Right lobe of liver (tissue), 6 donors: ENCODE measurements at regions not wholly inside any gene's neighbourhood (a gene's known extent, or its start where the extent isn't known, plus 50 kb on each side); places are given as distances from the start of the nearest gene placed in this dataset.
A peak's percentile ranks its signal among the peaks of the same experiment; 100 is the strongest.

Experiments
- ATAC-seq, 4 donors: fragments of 200-7000 bp; cut with Tn5 transposase; one replicate each; pipeline ENCODE4 v1.9.1; 2020; ENCODE audit warnings: mild to moderate bottlenecking in 4 of 4, moderate library complexity in 4 of 4
- DNase-seq, 3 donors: peaks; one replicate each; pipeline ENCODE4 v3.0.0-alpha.2; 2020
- H3K27ac ChIP-seq, 3 donors: fragments of 200-600 bp; one replicate each; pipeline ENCODE4 v1.8.0; 2022
- H3K27me3 ChIP-seq, 2 donors: fragments of 200-600 bp; one replicate each; pipeline ENCODE4 v1.8.0; 2022
- H3K36me3 ChIP-seq, 4 donors: fragments of 200-600 bp; sonication (generic) in 1 of 4; one replicate each; pipeline versions ENCODE4 v1.5.1 to v1.8.0; 2017 to 2022; ENCODE audit warnings: control low read depth in 1 of 4
- H3K4me1 ChIP-seq, 4 donors: fragments of 200-600 bp; sonication (generic) in 1 of 4; one replicate each; pipeline versions ENCODE4 v1.5.1 to v1.8.0; 2017 to 2022; ENCODE audit warnings: control low read depth in 1 of 4
- H3K4me3 ChIP-seq, 3 donors: fragments of 200-600 bp; one replicate each; pipeline ENCODE4 v1.8.0; 2022
- H3K9me3 ChIP-seq, 4 donors: fragments of 200-600 bp; sonication (generic) in 1 of 4; one replicate each; pipeline versions ENCODE4 v1.5.1 to v1.8.0; 2017 to 2022; ENCODE audit warnings: control low read depth in 1 of 4
- POLR2A ChIP-seq: fragments of 450-650 bp; IDR thresholded peaks from one replicate; pipeline ENCODE4 v1.6.1; 2017; ENCODE audit warnings: antibody characterized with exemption, mild to moderate bottlenecking
- WGBS: methylation state at CpG from one replicate; pipeline ENCODE4 v1.1.6; 2018; ENCODE audit warnings: low coverage, low lambda C conversion rate; ENCODE audit not compliant: insufficient coverage; ENCODE audit errors: missing lambda C conversion rate; 5-methylcytosine and 5-hydroxymethylcytosine counted together
- intact Hi-C, 2 donors: fragments of 100-400 bp; cut with DNase I; formaldehyde crosslinking; loops; one replicate each; pipeline versions ENCODE4 v1.11.2 to v1.14.1; 2022
- TF ChIP-seq, protein P1 (sequence below), 4 donors: fragments of 200-600 bp in 3 of 4; fragments of 450-650 bp in 1 of 4; IDR thresholded peaks; one replicate each; pipeline versions ENCODE4 v1.5.1 to v1.8.0; 2016 to 2022; ENCODE audit warnings: antibody characterized with exemption in 4 of 4, mild to moderate bottlenecking in 2 of 4
- donor health status: DM: no; HTN: yes; CAD: no.
- donor health status: DM: no; HTN: no; CAD: no.
- donor health status: DM: no; HTN: no; CAD: no.
- donor health status: DM: no; HTN: yes; CAD: no.
- donor health status: DM: no; HTN: yes; CAD: no.

DNA sequence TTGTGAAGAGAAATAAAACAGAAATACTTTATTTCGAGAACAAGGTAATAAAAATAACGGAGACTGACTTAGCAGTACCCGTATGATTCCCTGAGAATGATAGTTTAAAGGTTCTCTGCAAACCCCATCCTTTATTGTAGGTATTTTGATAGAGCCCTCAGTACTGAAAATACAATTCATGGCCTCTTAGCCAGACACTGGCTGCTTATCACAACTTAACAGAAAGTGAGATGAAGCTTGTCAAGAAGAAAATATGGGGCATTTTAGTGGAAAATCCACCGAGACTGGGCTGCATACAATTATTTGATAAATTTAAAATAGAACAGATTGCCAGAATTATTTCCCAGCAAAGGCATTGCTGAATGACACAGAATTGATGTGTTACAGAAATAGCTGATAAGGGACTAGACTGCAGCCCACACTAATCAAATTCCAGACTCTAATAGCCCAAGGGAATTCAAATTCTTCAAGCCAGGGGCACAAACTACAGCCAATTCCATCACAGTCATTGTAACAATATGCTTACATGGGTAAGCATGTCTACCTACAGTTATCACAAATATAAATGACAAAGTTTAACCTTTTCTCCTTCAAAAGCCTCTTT, 521.9 kb downstream of the PLOD2 start:
- no peak overlapping the region for H3K27ac ChIP-seq
- DNase-seq (no peak), ATAC-seq (no peak)
- 45% methylated on average over 4 of the region's 4 CpGs for WGBS
- TF ChIP-seq POLR2A = no peak
- TF ChIP-seq, protein P1, sequence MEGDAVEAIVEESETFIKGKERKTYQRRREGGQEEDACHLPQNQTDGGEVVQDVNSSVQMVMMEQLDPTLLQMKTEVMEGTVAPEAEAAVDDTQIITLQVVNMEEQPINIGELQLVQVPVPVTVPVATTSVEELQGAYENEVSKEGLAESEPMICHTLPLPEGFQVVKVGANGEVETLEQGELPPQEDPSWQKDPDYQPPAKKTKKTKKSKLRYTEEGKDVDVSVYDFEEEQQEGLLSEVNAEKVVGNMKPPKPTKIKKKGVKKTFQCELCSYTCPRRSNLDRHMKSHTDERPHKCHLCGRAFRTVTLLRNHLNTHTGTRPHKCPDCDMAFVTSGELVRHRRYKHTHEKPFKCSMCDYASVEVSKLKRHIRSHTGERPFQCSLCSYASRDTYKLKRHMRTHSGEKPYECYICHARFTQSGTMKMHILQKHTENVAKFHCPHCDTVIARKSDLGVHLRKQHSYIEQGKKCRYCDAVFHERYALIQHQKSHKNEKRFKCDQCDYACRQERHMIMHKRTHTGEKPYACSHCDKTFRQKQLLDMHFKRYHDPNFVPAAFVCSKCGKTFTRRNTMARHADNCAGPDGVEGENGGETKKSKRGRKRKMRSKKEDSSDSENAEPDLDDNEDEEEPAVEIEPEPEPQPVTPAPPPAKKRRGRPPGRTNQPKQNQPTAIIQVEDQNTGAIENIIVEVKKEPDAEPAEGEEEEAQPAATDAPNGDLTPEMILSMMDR (IDR thresholded peaks at IDR 0.05) = no peak
- no peaks in the 10 kb centered on the region for H3K27me3 ChIP-seq
- H3K9me3 ChIP-seq = no peaks in the 10 kb centered on the region
- H3K4me3 ChIP-seq = no peak overlapping the region
- no peaks in the 10 kb centered on the region for H3K36me3 ChIP-seq
- no peaks in the 10 kb centered on the region for H3K4me1 ChIP-seq
- intact Hi-C loops = no loop called here

DNA sequence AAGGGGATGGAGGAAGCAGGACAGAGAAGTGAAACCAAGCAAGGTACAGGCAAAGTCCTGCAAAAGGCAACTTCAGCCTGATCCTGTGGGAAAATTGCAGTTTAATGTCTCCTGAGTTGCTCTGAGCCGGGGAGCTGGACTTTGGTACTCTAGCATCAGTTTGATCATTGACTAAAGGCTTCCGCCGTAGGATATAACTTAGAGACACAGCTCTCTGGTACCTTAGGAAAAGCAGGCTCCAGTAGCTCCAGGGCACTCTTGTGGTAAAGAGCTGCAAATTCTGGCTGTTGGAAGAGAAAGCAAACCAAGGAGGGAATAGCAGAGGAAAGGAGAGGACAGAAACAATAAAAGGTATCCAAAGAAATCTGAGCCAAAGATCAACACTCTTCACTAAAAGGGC, 521.1 kb downstream of the PLOD2 start:
- no peak overlapping the region for H3K27ac ChIP-seq
- intact Hi-C loops = no loop called here
- no peaks in the 10 kb centered on the region for H3K27me3 ChIP-seq
- no peaks in the 10 kb centered on the region for H3K9me3 ChIP-seq
- H3K4me3 ChIP-seq = no peak overlapping the region
- no peaks in the 10 kb centered on the region for H3K4me1 ChIP-seq
- no peak for TF ChIP-seq POLR2A
- TF ChIP-seq, protein P1 (IDR thresholded peaks at IDR 0.05) = no peak
- ATAC-seq (no peak), DNase-seq (no peak)
- no peaks in the 10 kb centered on the region for H3K36me3 ChIP-seq
- 54% methylated on average over 3 of the region's 3 CpGs for WGBS

DNA sequence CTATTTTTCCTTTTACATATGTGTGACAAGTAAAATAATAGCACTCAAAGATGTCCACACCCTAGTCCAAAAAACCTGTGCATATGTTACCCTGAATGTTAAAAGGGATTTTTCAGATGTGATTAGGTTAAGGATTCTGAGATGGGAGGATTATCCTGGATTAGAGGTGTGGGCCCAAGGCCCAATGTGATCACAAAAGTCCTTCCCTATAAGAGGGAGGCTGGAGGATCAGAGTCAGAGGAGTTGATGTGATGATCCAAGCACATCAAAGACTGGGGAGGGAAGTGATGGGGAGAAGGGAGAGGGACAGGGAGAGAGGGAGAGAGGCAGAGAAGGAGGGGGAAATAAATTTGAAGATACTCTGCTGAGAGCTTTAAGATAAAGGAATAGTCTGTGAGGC, 512.6 kb downstream of the PLOD2 start:
- no peaks in the 10 kb centered on the region for H3K36me3 ChIP-seq
- H3K27ac ChIP-seq = no peak overlapping the region
- ATAC-seq (no peak), DNase-seq (no peak)
- TF ChIP-seq, protein P1 (IDR thresholded peaks at IDR 0.05) = no peak
- no peak for TF ChIP-seq POLR2A
- no peak overlapping the region for H3K4me3 ChIP-seq
- no peaks in the 10 kb centered on the region for H3K9me3 ChIP-seq
- no peaks in the 10 kb centered on the region for H3K4me1 ChIP-seq
- H3K27me3 ChIP-seq = no peaks in the 10 kb centered on the region
- intact Hi-C loops = no loop called here

DNA sequence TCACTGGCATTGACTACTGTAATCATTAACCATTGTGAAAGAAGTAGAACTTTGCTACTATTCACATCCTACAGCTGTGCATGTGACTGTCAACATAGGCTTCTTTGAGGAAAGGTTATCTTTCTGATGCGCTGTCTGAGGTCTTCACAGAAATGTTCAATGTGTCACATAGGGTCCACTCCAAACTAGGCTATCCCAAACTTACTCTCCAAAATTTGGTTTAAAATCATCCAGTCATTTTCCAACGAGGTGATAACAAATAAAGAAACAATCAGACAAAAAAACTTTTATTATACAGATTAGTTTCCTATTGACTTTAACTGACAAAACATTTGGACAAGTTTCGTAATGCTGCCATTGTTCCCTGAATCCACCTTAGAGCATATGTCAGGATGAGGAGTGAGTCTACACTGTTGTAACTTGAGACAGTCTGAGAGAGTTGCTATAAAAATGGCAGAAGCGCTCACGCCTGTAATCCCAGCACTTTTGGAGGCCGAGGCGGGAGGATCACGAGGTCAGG, 511.6 kb downstream of the PLOD2 start:
- WGBS = 84% methylated on average over 8 of the region's 8 CpGs
- DNase-seq (no peak), ATAC-seq (peak in 3 of 4 donors; percentile 32 to 47 (median 47))
- Histone ChIP-seq H3K36me3 (no peaks in the 10 kb centered on the region), H3K4me3 (no peak overlapping the region), H3K4me1 (no peaks in the 10 kb centered on the region), H3K27me3 (no peaks in the 10 kb centered on the region), H3K27ac (no peak overlapping the region), H3K9me3 (no peaks in the 10 kb centered on the region)
- intact Hi-C loops = no loop called here
- TF ChIP-seq POLR2A = no peak
- TF ChIP-seq, protein P1 (IDR thresholded peaks at IDR 0.05) = no peak

DNA sequence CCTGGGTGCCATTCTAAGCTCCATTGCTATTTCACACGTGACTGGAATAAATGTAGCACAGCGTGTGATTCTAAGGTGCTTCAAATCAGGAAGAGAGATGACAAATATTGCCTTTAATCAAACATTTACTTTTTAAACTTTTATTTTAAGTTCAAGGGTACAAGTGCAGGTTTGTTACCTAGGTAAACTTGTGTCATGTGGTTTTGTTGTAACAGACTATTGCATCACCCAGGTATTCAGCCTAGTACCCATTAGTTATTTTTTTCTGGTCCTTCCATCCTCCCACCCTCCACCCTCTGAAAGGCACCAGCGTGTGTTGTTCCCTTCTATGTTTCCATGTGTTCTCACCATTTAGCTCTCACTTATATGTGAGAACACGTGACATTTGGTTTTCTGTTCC, 510.8 kb downstream of the PLOD2 start:
- TF ChIP-seq POLR2A = no peak
- TF ChIP-seq, protein P1 (IDR thresholded peaks at IDR 0.05) = no peak
- no peaks in the 10 kb centered on the region for H3K36me3 ChIP-seq
- no peaks in the 10 kb centered on the region for H3K27me3 ChIP-seq
- H3K4me1 ChIP-seq = no peaks in the 10 kb centered on the region
- H3K4me3 ChIP-seq = no peak overlapping the region
- no peaks in the 10 kb centered on the region for H3K9me3 ChIP-seq
- ATAC-seq = no peak
- DNase-seq = no peak
- 63% methylated on average over 4 of the region's 4 CpGs for WGBS
- H3K27ac ChIP-seq = no peak overlapping the region
- intact Hi-C loops = no loop called here
